Keratinocyte (primary cell): ENCODE measurements at regions not wholly inside any gene's neighbourhood (a gene's known extent, or its start where the extent isn't known, plus 50 kb on each side); places are given as distances from the start of the nearest gene placed in this dataset.

Source experiments
- DNase-seq: peaks from one replicate; pipeline ENCODE4 v3.0.0-alpha.2; 2011; ENCODE audit warnings: low read depth, missing footprints, low spot score
- FAIRE-seq: peaks from 2 replicates; lab custom pipeline; 2011; peaks lifted over from hg19 to GRCh38; lab: Jason Lieb, UNC
- H2AFZ ChIP-seq: 2 replicates; pipeline ENCODE4 v1.6.0; 2012; ENCODE audit warnings: low read length, control low read depth, inconsistent platforms; ENCODE audit not compliant: control insufficient read depth
- H3K27ac ChIP-seq: 2 replicates; pipeline ENCODE4 v1.5.1; 2011; ENCODE audit warnings: low read length; ENCODE audit not compliant: control insufficient read depth, insufficient read depth
- H3K27me3 ChIP-seq: 3 replicates; pipeline ENCODE4 v1.6.0; 2011; ENCODE audit warnings: low read length; ENCODE audit not compliant: control insufficient read depth, insufficient read depth; ENCODE audit errors: extremely low read depth
- H3K36me3 ChIP-seq, 2 experiments: 2 replicates in 1 of 2; 3 replicates in 1 of 2; pipeline ENCODE4 v1.5.1; 2011; ENCODE audit warnings: low read length in 2 of 2, mild to moderate bottlenecking in 1 of 2; ENCODE audit not compliant: control insufficient read depth in 2 of 2, insufficient read depth in 2 of 2; ENCODE audit errors: extremely low read depth in 1 of 2
- H3K4me1 ChIP-seq: 3 replicates; pipeline ENCODE4 v1.5.1; 2011; ENCODE audit warnings: low read length; ENCODE audit not compliant: control insufficient read depth, insufficient read depth; ENCODE audit errors: extremely low read depth
- H3K4me2 ChIP-seq: 3 replicates; pipeline ENCODE4 v1.6.0; 2011; ENCODE audit warnings: low read depth, low read length; ENCODE audit not compliant: control insufficient read depth, insufficient read depth; ENCODE audit errors: extremely low read depth
- H3K4me3 ChIP-seq, 3 experiments: fragments of 200-600 bp in 1 of 3; sonication (generic) in 1 of 3; 2 replicates in 2 of 3; 3 replicates in 1 of 3; pipeline ENCODE4 v1.5.1; 2011 to 2016; ENCODE audit warnings: low read length in 3 of 3, mild to moderate bottlenecking in 3 of 3, control low read depth in 2 of 3, inconsistent platforms in 1 of 3, low read depth in 1 of 3, mixed read lengths in 1 of 3, mixed run types in 1 of 3, moderate library complexity in 1 of 3; ENCODE audit not compliant: control insufficient read depth in 2 of 3, insufficient read depth in 2 of 3; ENCODE audit errors: extremely low read depth in 1 of 3
- H3K79me2 ChIP-seq: 2 replicates; pipeline ENCODE4 v1.6.0; 2012; ENCODE audit warnings: low read length; ENCODE audit not compliant: control insufficient read depth, insufficient read depth
- H3K9ac ChIP-seq: 3 replicates; pipeline ENCODE4 v1.6.0; 2011; ENCODE audit warnings: low read length; ENCODE audit not compliant: control insufficient read depth, insufficient read depth; ENCODE audit errors: extremely low read depth
- H3K9me1 ChIP-seq: 3 replicates; pipeline ENCODE4 v1.6.0; 2011; ENCODE audit warnings: low read length; ENCODE audit not compliant: control insufficient read depth, insufficient read depth; ENCODE audit errors: extremely low read depth
- H3K9me3 ChIP-seq: 2 replicates; pipeline ENCODE4 v1.5.1; 2012; ENCODE audit warnings: low read depth, low read length; ENCODE audit not compliant: control insufficient read depth
- H4K20me1 ChIP-seq: 3 replicates; pipeline ENCODE4 v1.6.0; 2011; ENCODE audit warnings: low read length; ENCODE audit not compliant: control insufficient read depth, insufficient read depth; ENCODE audit errors: extremely low read depth
- CTCF ChIP-seq, 3 experiments: IDR thresholded peaks in 1 of 3; conservative IDR thresholded peaks in 1 of 3; optimal IDR thresholded peaks in 1 of 3; 2 replicates in 2 of 3; 3 replicates in 1 of 3; pipeline versions ENCODE3 to v1.5.1; 2011; ENCODE audit warnings: low read length in 3 of 3, mild to moderate bottlenecking in 3 of 3, moderate library complexity in 2 of 3, control low read depth in 1 of 3, inconsistent platforms in 1 of 3; ENCODE audit not compliant: insufficient read depth in 2 of 3; ENCODE audit errors: extremely low read depth in 1 of 3
- EZH2 ChIP-seq: IDR thresholded peaks from one replicate; pipeline ENCODE4 v1.6.1; 2012; ENCODE audit warnings: inconsistent platforms, mild to moderate bottlenecking, low read length, moderate library complexity
- dilution Hi-C: fragments of 300-500 bp; cut with MboI; formaldehyde crosslinking; loops from one replicate; pipeline ENCODE4 v1.7.0; 2020; ENCODE audit warnings: low sequenced_read_pairs; ENCODE audit not compliant: extremely low pct_ligation_motif_present

GRCh38 chr9:119601632-119602031 is 232.4 kb upstream of the BRINP1 start:
- H3K27ac ChIP-seq, result no peak overlapping the region
- no peak for FAIRE-seq
- no peak overlapping the region for H3K9ac ChIP-seq
- H3K79me2 ChIP-seq, result no peaks in the 10 kb centered on the region
- no peaks in the 10 kb centered on the region for H4K20me1 ChIP-seq
- no peaks in the 10 kb centered on the region for H3K4me1 ChIP-seq
- H3K27me3 ChIP-seq, result no peaks in the 10 kb centered on the region
- H3K9me3 ChIP-seq, result no peaks in the 10 kb centered on the region
- no peaks in the 10 kb centered on the region for H3K9me1 ChIP-seq
- H3K36me3 ChIP-seq, result no peaks in the 10 kb centered on the region
- dilution Hi-C loops, result no loop called here
- H2AFZ ChIP-seq, result no peak overlapping the region
- H3K4me2 ChIP-seq, result no peak overlapping the region
- no peak for DNase-seq
- no peak overlapping the region for H3K4me3 ChIP-seq
- TF ChIP-seq EZH2 (no peak), CTCF (optimal IDR thresholded peaks at IDR 0.05 in 1 of 3, IDR thresholded peaks at IDR 0.05 in 1 of 3, conservative IDR thresholded peaks at IDR 0.05 in 1 of 3; ENCODE audit: extremely low read depth in 1 of 3, insufficient read depth in 2 of 3, low read length in 3 of 3) (no peak)

- no peak overlapping the region for H2AFZ ChIP-seq
- FAIRE-seq (no peak), DNase-seq (no peak)
- no peak overlapping the region for H3K4me2 ChIP-seq
- no peaks in the 10 kb centered on the region for H3K4me1 ChIP-seq
- no peak overlapping the region for H3K27ac ChIP-seq
- dilution Hi-C loops, result no loop called here
- H3K9me1 ChIP-seq, result no peaks in the 10 kb centered on the region
- H3K4me3 ChIP-seq, result no peak overlapping the region
- TF ChIP-seq CTCF (optimal IDR thresholded peaks at IDR 0.05 in 1 of 3, IDR thresholded peaks at IDR 0.05 in 1 of 3, conservative IDR thresholded peaks at IDR 0.05 in 1 of 3; ENCODE audit: extremely low read depth in 1 of 3, insufficient read depth in 2 of 3, low read length in 3 of 3) (no peak), EZH2 (no peak)
- no peaks in the 10 kb centered on the region for H3K36me3 ChIP-seq
- no peaks in the 10 kb centered on the region for H3K27me3 ChIP-seq
- no peak overlapping the region for H3K9ac ChIP-seq
- no peaks in the 10 kb centered on the region for H3K79me2 ChIP-seq
- H3K9me3 ChIP-seq, result no peaks in the 10 kb centered on the region
- no peaks in the 10 kb centered on the region for H4K20me1 ChIP-seq
Measured at GRCh38 chr9:119597499-119597898, 228.3 kb upstream of the BRINP1 start.
